ENCODE measurements at regions not wholly inside any gene's neighbourhood (a gene's known extent, or its start where the extent isn't known, plus 50 kb on each side); places are given as distances from the start of the nearest gene placed in this dataset.

DNA sequence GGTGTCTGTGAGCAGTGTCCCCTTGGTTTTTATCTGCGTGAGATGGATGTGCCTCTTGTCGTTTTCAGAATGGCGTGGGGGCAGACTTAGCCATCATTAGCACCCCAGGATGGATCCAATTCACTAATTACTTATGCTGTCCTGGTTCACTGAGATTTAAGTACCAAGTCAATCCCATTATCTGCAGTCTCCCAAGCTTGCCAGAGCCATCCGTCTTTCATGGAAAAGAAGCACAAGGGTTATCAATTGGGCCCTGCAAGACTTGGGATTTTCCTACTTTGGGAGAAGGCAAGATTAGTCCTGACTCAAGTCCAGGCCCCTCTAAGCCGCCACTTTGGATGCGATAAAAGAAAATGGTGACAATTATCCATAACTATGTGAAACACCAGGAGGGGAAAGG lies 404.0 kb downstream of the TMEM182 start:
- no peak for DNase-seq (ENCODE audit: low read depth, low spot score)

DNA sequence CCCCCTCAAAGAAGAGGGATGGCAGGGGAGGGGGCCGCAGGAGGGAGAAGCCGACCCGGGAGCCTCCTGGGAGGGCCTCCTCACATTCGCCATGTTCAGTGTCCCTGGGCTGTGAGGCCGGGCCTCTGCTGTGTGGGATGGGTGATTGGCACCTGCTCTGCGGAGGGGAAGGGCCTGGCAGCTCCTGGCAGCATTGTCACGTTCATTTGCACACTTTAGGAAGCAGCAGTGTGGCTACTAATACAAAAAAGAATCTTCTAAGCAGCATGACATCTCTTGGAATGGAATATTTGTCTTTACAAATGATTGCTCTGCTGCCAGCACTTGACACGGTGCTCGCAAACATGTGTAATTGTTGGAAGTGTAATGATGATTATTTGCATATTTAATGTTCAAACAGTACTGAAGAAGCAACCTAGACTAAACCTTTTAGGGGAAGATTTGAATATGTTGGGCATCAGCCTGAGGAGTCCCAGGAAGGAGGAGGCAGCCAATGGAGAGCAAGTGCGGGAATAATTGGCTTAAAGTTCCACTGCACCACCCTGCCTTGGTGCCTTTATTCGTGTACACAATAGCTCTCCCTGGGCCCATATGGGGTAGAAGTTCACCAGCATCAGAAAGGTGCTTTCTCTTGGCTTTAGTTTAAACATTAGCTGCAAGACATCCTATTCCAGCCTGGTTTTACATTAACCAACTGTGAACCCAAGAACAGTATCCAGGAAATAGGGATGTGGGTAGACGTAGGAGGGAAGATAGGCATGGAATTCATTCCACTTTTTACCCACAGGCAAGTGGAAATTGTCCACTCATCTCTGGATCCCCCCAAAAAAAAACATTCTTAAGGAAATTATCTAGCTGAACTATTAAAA lies 404.9 kb downstream of the TMEM182 start:
- TF ChIP-seq, protein P1, sequence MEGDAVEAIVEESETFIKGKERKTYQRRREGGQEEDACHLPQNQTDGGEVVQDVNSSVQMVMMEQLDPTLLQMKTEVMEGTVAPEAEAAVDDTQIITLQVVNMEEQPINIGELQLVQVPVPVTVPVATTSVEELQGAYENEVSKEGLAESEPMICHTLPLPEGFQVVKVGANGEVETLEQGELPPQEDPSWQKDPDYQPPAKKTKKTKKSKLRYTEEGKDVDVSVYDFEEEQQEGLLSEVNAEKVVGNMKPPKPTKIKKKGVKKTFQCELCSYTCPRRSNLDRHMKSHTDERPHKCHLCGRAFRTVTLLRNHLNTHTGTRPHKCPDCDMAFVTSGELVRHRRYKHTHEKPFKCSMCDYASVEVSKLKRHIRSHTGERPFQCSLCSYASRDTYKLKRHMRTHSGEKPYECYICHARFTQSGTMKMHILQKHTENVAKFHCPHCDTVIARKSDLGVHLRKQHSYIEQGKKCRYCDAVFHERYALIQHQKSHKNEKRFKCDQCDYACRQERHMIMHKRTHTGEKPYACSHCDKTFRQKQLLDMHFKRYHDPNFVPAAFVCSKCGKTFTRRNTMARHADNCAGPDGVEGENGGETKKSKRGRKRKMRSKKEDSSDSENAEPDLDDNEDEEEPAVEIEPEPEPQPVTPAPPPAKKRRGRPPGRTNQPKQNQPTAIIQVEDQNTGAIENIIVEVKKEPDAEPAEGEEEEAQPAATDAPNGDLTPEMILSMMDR (IDR thresholded peaks at IDR 0.05; ENCODE audit: low read depth, low read length), result no peak
- in situ Hi-C loops (cut with HindIII; ENCODE audit: low sequenced_read_pairs), result no loop called here
- no peak for DNase-seq (ENCODE audit: low read depth, low spot score)
- no peak overlapping the region for H3K4me3 ChIP-seq (ENCODE audit: low read depth, low read length)

More for the DNA sequence above, 404.0 kb downstream of the TMEM182 start:
- no peak overlapping the region for H3K4me3 ChIP-seq (ENCODE audit: low read depth, low read length)
- TF ChIP-seq, protein P1 (IDR thresholded peaks at IDR 0.05; ENCODE audit: low read depth, low read length), result no peak
- in situ Hi-C loops (cut with HindIII; ENCODE audit: low sequenced_read_pairs), result no loop called here

DNA sequence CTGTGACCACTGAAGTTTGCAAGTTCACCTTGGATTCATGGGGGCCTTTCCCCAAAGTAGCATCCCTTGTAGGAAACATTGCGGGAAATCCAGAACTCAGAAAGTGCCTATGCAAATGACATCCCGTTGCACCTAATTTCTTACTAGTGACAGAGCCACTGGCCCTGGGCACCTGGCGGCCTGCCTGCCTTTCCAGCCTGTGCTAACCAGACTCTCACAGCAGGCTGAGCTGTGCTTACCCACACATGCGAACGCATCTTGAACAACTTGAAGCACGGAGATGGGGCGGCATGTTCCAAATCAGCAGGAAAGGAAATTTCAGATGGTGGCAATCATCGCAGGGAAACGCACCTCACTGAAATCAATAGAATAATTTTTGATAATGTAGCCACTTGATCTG lies 405.8 kb downstream of the TMEM182 start:
- no peak overlapping the region for H3K4me3 ChIP-seq (ENCODE audit: low read depth, low read length)
- in situ Hi-C loops (cut with HindIII; ENCODE audit: low sequenced_read_pairs), result no loop called here
- no peak for DNase-seq (ENCODE audit: low read depth, low spot score)
- TF ChIP-seq, protein P1 (IDR thresholded peaks at IDR 0.05; ENCODE audit: low read depth, low read length), result no peak

DNA sequence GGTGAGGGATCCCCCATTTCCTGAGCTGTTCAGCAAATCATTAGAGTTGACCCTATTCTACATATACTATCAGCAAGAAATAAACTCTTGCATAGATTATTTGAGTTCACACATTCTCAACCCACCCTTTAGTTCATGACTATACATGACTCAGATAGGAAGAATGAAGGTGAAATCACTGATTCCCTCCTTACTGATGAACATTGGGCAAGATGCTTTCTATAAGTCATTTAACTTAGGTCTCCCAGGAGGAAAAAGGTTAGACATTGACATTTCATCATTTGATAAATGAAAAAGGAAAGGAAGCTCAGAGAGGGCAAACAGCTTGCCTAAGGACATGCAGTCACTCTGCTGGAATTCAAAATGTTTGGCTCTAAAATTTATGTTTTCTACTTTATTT lies 408.0 kb downstream of the TMEM182 start:
- no peak for DNase-seq (ENCODE audit: low read depth, low spot score)
- H3K4me3 ChIP-seq (ENCODE audit: low read depth, low read length), result no peak overlapping the region
- in situ Hi-C loops (cut with HindIII; ENCODE audit: low sequenced_read_pairs), result no loop called here
- TF ChIP-seq, protein P1 (IDR thresholded peaks at IDR 0.05; ENCODE audit: low read depth, low read length), result no peak

DNA sequence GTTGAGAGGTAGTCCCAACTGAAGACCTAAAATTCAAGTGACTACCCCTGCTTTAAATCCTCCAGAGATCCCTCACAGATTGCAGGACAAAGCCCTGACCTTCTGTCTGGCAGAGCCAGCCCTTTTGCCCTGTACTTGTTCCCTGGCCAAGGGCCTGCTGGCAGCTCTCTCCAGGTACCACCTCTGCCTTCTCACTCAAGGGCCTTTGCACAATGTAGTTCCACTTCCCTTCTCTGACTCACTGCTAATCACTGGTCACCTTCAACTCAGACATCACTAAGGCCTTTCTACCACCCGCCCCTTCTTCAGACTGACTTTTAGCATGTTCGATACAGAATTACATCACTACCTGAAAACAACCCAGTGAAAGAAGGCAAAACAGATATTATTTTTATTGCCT lies 411.0 kb downstream of the TMEM182 start:
- H3K4me3 ChIP-seq (ENCODE audit: low read depth, low read length), result no peak overlapping the region
- in situ Hi-C loops (cut with HindIII; ENCODE audit: low sequenced_read_pairs), result no loop called here
- TF ChIP-seq, protein P1 (IDR thresholded peaks at IDR 0.05; ENCODE audit: low read depth, low read length), result no peak
- no peak for DNase-seq (ENCODE audit: low read depth, low spot score)

DNA sequence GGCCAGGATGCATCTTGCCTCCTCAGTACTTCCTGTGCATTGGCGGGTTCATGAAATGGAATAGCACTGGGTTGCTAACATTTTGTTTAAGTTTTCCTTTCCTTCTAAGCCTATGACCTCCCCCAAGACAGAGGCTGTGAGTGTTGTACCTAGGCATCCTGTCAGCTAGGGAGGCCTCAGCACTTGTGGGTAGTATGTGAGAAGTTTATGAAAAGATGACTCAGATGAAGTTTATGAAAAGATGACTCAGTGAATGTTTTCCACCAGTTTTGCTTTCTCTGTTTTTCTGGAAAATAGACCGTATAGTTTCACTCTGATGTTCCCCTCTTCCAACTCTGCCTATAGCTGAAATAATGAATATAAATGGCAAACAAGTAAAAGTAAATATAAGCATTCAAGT lies 412.9 kb downstream of the TMEM182 start:
- no peak overlapping the region for H3K4me3 ChIP-seq (ENCODE audit: low read depth, low read length)
- peak; percentile 37 for DNase-seq (ENCODE audit: low read depth, low spot score)
- in situ Hi-C loops (cut with HindIII; ENCODE audit: low sequenced_read_pairs), result no loop called here
- TF ChIP-seq, protein P1 (IDR thresholded peaks at IDR 0.05; ENCODE audit: low read depth, low read length), result no peak

All from astrocyte of the spinal cord (primary cell).